ENCODE measurements at regions not wholly inside any gene's neighbourhood (a gene's known extent, or its start where the extent isn't known, plus 50 kb on each side); places are given as distances from the start of the nearest gene placed in this dataset.

- Histone ChIP-seq H3K9me3 (ENCODE audit: control insufficient read depth, low read depth, low read length) (no peaks in the 10 kb centered on the region), H3K27me3 (ENCODE audit: control insufficient read depth, insufficient read depth, low read length) (peaks cover 7% of the 10 kb centered on the region), H3K4me1 (ENCODE audit: control insufficient read depth, insufficient read depth, low read length) (no peaks in the 10 kb centered on the region), H3K4me3 (ENCODE audit: low read length) (no peak overlapping the region), H3K27ac (ENCODE audit: low read length) (no peak overlapping the region), H3K36me3 (ENCODE audit: control insufficient read depth, insufficient read depth, low read length) (no peaks in the 10 kb centered on the region)
- DNase-seq, result no peak
- 60% methylated on average over 1 of the region's 4 CpGs for WGBS (ENCODE audit: insufficient coverage, low lambda C conversion rate)
Observed at GRCh38 chr3:64411101-64411500, 185.8 kb upstream of the PRICKLE2 start.

- no peaks in the 10 kb centered on the region for H3K4me1 ChIP-seq (ENCODE audit: control insufficient read depth, insufficient read depth, low read length)
- H3K4me3 ChIP-seq (ENCODE audit: low read length), result no peak overlapping the region
- DNase-seq, result no peak
- H3K27me3 ChIP-seq (ENCODE audit: control insufficient read depth, insufficient read depth, low read length), result peaks cover 7% of the 10 kb centered on the region
- no peaks in the 10 kb centered on the region for H3K36me3 ChIP-seq (ENCODE audit: control insufficient read depth, insufficient read depth, low read length)
- no peak overlapping the region for H3K27ac ChIP-seq (ENCODE audit: low read length)
- no CpG with 5 or more reads among the region's 6 CpGs for WGBS (ENCODE audit: insufficient coverage, low lambda C conversion rate)
- H3K9me3 ChIP-seq (ENCODE audit: control insufficient read depth, low read depth, low read length), result no peaks in the 10 kb centered on the region
Observed at GRCh38 chr3:64410226-64410625, 185.0 kb upstream of the PRICKLE2 start.

GRCh38 chr3:64408770-64409169, 183.5 kb upstream of the PRICKLE2 start:
- Histone ChIP-seq H3K4me1 (ENCODE audit: control insufficient read depth, insufficient read depth, low read length) (no peaks in the 10 kb centered on the region), H3K9me3 (ENCODE audit: control insufficient read depth, low read depth, low read length) (no peaks in the 10 kb centered on the region), H3K4me3 (ENCODE audit: low read length) (no peak overlapping the region), H3K27me3 (ENCODE audit: control insufficient read depth, insufficient read depth, low read length) (peaks cover 7% of the 10 kb centered on the region), H3K27ac (ENCODE audit: low read length) (no peak overlapping the region), H3K36me3 (ENCODE audit: control insufficient read depth, insufficient read depth, low read length) (no peaks in the 10 kb centered on the region)
- DNase-seq, result no peak

- H3K27me3 ChIP-seq (ENCODE audit: control insufficient read depth, insufficient read depth, low read length), result peaks cover 4% of the 10 kb centered on the region
- WGBS (ENCODE audit: insufficient coverage, low lambda C conversion rate), result 67% methylated on average over 1 of the region's 3 CpGs
- H3K9me3 ChIP-seq (ENCODE audit: control insufficient read depth, low read depth, low read length), result no peaks in the 10 kb centered on the region
- H3K4me1 ChIP-seq (ENCODE audit: control insufficient read depth, insufficient read depth, low read length), result no peaks in the 10 kb centered on the region
- H3K4me3 ChIP-seq (ENCODE audit: low read length), result no peak overlapping the region
- H3K27ac ChIP-seq (ENCODE audit: low read length), result no peak overlapping the region
- no peaks in the 10 kb centered on the region for H3K36me3 ChIP-seq (ENCODE audit: control insufficient read depth, insufficient read depth, low read length)
- no peak for DNase-seq
Observed at GRCh38 chr3:64406271-64406670, 181.0 kb upstream of the PRICKLE2 start.

- Histone ChIP-seq H3K4me3 (ENCODE audit: low read length) (no peak overlapping the region), H3K36me3 (ENCODE audit: control insufficient read depth, insufficient read depth, low read length) (no peaks in the 10 kb centered on the region), H3K27ac (ENCODE audit: low read length) (no peak overlapping the region), H3K4me1 (ENCODE audit: control insufficient read depth, insufficient read depth, low read length) (no peaks in the 10 kb centered on the region), H3K27me3 (ENCODE audit: control insufficient read depth, insufficient read depth, low read length) (peaks cover 4% of the 10 kb centered on the region), H3K9me3 (ENCODE audit: control insufficient read depth, low read depth, low read length) (no peaks in the 10 kb centered on the region)
- WGBS (ENCODE audit: insufficient coverage, low lambda C conversion rate), result no CpG with 5 or more reads among the region's 1 CpG
- DNase-seq, result no peak
Observed at GRCh38 chr3:64405211-64405835, 180.1 kb upstream of the PRICKLE2 start.

DNA sequence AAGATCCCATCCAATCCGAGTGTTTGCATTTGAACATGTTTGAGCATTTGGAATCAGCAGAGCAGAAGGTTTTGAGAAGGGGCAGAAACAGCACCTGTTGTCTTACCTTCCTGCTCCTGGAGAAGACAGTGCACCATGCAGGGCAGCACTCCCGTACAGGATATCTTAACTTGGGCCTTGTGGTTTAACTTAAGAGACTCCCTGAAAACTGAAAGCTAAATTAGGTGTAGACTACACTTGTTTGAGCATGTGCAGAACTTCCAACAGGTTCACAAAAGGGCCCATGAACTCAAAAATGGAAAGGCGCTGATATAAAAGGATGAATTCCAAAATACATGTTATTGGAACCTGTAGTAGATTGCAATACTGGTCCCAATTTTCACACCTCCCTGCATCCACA, 175.4 kb upstream of the PRICKLE2 start:
- Histone ChIP-seq H3K4me3 (ENCODE audit: low read length) (no peak overlapping the region), H3K9me3 (ENCODE audit: control insufficient read depth, low read depth, low read length) (no peaks in the 10 kb centered on the region), H3K36me3 (ENCODE audit: control insufficient read depth, insufficient read depth, low read length) (no peaks in the 10 kb centered on the region), H3K27me3 (ENCODE audit: control insufficient read depth, insufficient read depth, low read length) (no peaks in the 10 kb centered on the region), H3K4me1 (ENCODE audit: control insufficient read depth, insufficient read depth, low read length) (no peaks in the 10 kb centered on the region), H3K27ac (ENCODE audit: low read length) (no peak overlapping the region)
- DNase-seq, result no peak
- WGBS (ENCODE audit: insufficient coverage, low lambda C conversion rate), result no CpG with 5 or more reads among the region's 3 CpGs

GRCh38 chr3:64399205-64399800, 174.0 kb upstream of the PRICKLE2 start:
- no peak overlapping the region for H3K27ac ChIP-seq (ENCODE audit: low read length)
- H3K9me3 ChIP-seq (ENCODE audit: control insufficient read depth, low read depth, low read length), result no peaks in the 10 kb centered on the region
- no peaks in the 10 kb centered on the region for H3K27me3 ChIP-seq (ENCODE audit: control insufficient read depth, insufficient read depth, low read length)
- no peak overlapping the region for H3K4me3 ChIP-seq (ENCODE audit: low read length)
- H3K36me3 ChIP-seq (ENCODE audit: control insufficient read depth, insufficient read depth, low read length), result no peaks in the 10 kb centered on the region
- no peaks in the 10 kb centered on the region for H3K4me1 ChIP-seq (ENCODE audit: control insufficient read depth, insufficient read depth, low read length)
- DNase-seq, result peak; percentile 39 to 42

DNA sequence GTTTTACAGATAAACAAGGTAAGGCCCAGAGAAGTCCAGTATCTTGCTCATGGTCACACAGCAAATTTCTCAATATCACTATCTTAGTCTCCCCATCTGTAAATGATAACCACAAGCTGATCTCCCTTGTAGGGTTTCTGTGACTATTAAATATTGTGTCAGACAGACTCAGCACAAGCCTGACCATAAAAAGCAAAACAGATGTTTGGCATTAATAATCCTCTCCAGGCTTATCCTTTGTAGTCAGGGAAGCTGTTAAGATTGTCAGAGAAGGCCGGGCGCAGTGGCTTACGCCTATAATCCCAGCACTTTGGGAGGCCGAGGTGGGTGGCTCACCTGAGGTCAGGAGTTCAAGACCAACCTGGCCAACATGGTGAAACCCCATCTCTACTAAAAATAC, 173.2 kb upstream of the PRICKLE2 start:
- no CpG with 5 or more reads among the region's 4 CpGs for WGBS (ENCODE audit: insufficient coverage, low lambda C conversion rate)
- H3K4me3 ChIP-seq (ENCODE audit: low read length), result no peak overlapping the region
- H3K36me3 ChIP-seq (ENCODE audit: control insufficient read depth, insufficient read depth, low read length), result no peaks in the 10 kb centered on the region
- no peaks in the 10 kb centered on the region for H3K4me1 ChIP-seq (ENCODE audit: control insufficient read depth, insufficient read depth, low read length)
- no peaks in the 10 kb centered on the region for H3K27me3 ChIP-seq (ENCODE audit: control insufficient read depth, insufficient read depth, low read length)
- no peak for DNase-seq
- no peaks in the 10 kb centered on the region for H3K9me3 ChIP-seq (ENCODE audit: control insufficient read depth, low read depth, low read length)
- H3K27ac ChIP-seq (ENCODE audit: low read length), result no peak overlapping the region

- DNase-seq, result no peak
- Histone ChIP-seq H3K9me3 (ENCODE audit: control insufficient read depth, low read depth, low read length) (no peaks in the 10 kb centered on the region), H3K27me3 (ENCODE audit: control insufficient read depth, insufficient read depth, low read length) (no peaks in the 10 kb centered on the region), H3K27ac (ENCODE audit: low read length) (peak overlapping the region; percentile 22), H3K4me3 (ENCODE audit: low read length) (no peak overlapping the region), H3K4me1 (ENCODE audit: control insufficient read depth, insufficient read depth, low read length) (no peaks in the 10 kb centered on the region), H3K36me3 (ENCODE audit: control insufficient read depth, insufficient read depth, low read length) (no peaks in the 10 kb centered on the region)
- WGBS (ENCODE audit: insufficient coverage, low lambda C conversion rate), result no CpG with 5 or more reads among the region's 5 CpGs
Observed at GRCh38 chr3:64398006-64398405, 172.7 kb upstream of the PRICKLE2 start.

GRCh38 chr3:64397573-64397972, 172.3 kb upstream of the PRICKLE2 start:
- peak overlapping the region; percentile 22 for H3K27ac ChIP-seq (ENCODE audit: low read length)
- H3K4me3 ChIP-seq (ENCODE audit: low read length), result no peak overlapping the region
- no peaks in the 10 kb centered on the region for H3K36me3 ChIP-seq (ENCODE audit: control insufficient read depth, insufficient read depth, low read length)
- no peak for DNase-seq
- no CpG with 5 or more reads among the region's 2 CpGs for WGBS (ENCODE audit: insufficient coverage, low lambda C conversion rate)
- H3K4me1 ChIP-seq (ENCODE audit: control insufficient read depth, insufficient read depth, low read length), result no peaks in the 10 kb centered on the region
- H3K9me3 ChIP-seq (ENCODE audit: control insufficient read depth, low read depth, low read length), result no peaks in the 10 kb centered on the region
- H3K27me3 ChIP-seq (ENCODE audit: control insufficient read depth, insufficient read depth, low read length), result no peaks in the 10 kb centered on the region

GRCh38 chr3:64395490-64395889, 170.2 kb upstream of the PRICKLE2 start:
- no peaks in the 10 kb centered on the region for H3K9me3 ChIP-seq (ENCODE audit: control insufficient read depth, low read depth, low read length)
- WGBS (ENCODE audit: insufficient coverage, low lambda C conversion rate), result no CpG with 5 or more reads among the region's 2 CpGs
- no peaks in the 10 kb centered on the region for H3K36me3 ChIP-seq (ENCODE audit: control insufficient read depth, insufficient read depth, low read length)
- H3K4me3 ChIP-seq (ENCODE audit: low read length), result no peak overlapping the region
- DNase-seq, result no peak
- no peak overlapping the region for H3K27ac ChIP-seq (ENCODE audit: low read length)
- H3K27me3 ChIP-seq (ENCODE audit: control insufficient read depth, insufficient read depth, low read length), result no peaks in the 10 kb centered on the region
- no peaks in the 10 kb centered on the region for H3K4me1 ChIP-seq (ENCODE audit: control insufficient read depth, insufficient read depth, low read length)

Measured in large intestine (tissue), 3 donors.